ENCODE measurements at regions not wholly inside any gene's neighbourhood (a gene's known extent, or its start where the extent isn't known, plus 50 kb on each side); places are given as distances from the start of the nearest gene placed in this dataset.

DNA sequence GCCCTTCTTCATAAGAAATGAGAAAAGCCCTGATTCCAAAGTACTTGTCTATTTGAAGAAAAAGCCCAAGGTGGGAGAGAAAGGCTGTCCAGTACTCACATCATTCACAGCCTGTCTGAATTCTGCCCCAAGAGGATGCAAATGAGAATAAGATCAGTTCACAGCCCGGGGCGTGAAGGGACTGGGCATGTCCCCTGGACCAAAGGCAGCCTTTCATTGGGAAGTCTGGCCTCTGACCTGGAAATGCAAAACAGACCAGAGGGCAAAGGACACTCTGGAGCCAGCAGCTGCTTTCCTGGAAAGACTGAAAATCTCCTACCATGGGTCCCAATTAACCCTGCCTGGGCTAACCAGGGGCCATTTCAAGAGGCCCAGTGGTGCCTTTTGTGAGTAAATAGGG lies 191.2 kb upstream of the PELI2 start:
- TF ChIP-seq, protein P1, sequence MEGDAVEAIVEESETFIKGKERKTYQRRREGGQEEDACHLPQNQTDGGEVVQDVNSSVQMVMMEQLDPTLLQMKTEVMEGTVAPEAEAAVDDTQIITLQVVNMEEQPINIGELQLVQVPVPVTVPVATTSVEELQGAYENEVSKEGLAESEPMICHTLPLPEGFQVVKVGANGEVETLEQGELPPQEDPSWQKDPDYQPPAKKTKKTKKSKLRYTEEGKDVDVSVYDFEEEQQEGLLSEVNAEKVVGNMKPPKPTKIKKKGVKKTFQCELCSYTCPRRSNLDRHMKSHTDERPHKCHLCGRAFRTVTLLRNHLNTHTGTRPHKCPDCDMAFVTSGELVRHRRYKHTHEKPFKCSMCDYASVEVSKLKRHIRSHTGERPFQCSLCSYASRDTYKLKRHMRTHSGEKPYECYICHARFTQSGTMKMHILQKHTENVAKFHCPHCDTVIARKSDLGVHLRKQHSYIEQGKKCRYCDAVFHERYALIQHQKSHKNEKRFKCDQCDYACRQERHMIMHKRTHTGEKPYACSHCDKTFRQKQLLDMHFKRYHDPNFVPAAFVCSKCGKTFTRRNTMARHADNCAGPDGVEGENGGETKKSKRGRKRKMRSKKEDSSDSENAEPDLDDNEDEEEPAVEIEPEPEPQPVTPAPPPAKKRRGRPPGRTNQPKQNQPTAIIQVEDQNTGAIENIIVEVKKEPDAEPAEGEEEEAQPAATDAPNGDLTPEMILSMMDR (IDR thresholded peaks at IDR 0.05), result no peak
- TF ChIP-seq POLR2A (IDR thresholded peaks at IDR 0.05), result no peak

All from uterus (tissue), 2 donors.